HG03342 (cell line): ENCODE measurements at regions not wholly inside any gene's neighbourhood (a gene's known extent, or its start where the extent isn't known, plus 50 kb on each side); places are given as distances from the start of the nearest gene placed in this dataset.
"Not testable (repeated sequence)": the region's sequence is repeated elsewhere in the genome, so short reads cannot be mapped to it uniquely, and the experiment has no call there.

Source experiments
- ATAC-seq: cut with Tn5 transposase; IDR thresholded peaks from one replicate; pipeline ENCODE4 v1.9.1; 2021; ENCODE audit warnings: mild to moderate bottlenecking, moderate library complexity; ENCODE audit not compliant: unreplicated experiment

DNA sequence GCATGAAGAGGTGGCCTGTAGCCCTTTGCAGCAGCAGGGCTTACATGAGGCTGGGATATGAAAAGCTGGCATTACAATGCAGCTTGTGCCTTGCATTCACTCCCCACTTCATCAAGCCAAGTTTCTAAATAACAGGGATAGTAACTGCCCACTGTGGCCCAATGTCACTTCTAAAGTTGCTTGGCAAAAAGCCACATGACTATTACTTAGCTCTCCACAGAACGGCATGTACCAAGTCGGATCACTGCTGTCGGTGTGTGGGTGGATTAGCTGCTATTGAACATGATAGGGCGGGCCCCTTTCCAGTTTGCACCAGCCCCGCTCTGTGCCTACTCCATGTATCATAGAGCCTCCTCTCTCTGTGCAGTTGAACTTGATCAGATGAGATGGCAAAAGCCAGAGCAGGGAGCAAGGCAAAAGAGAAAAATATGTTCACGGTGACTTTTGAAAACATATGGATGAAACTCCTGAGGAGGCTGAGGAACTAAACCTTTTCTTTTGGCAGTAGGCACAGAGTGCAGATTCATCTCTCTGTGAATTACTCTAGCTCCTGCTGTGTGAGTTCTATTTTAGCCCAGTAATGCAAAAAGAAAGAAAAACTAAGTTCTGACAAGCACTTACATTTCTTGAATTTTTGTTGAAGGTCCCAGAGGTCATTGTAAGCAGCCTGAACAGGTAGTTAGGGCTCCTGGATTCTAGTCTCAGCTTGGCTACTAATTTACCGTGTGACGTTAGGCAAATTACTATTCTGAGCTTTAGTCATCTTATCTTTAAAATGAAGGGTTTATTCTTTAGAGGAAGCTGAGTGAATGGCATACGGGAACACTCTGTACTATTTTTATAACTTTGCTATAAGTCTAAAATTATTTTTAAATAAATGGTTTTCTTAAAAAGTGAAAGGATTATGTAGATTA lies 125.6 kb upstream of the NBPF9 start:
- ATAC-seq: not testable (repeated sequence)

DNA sequence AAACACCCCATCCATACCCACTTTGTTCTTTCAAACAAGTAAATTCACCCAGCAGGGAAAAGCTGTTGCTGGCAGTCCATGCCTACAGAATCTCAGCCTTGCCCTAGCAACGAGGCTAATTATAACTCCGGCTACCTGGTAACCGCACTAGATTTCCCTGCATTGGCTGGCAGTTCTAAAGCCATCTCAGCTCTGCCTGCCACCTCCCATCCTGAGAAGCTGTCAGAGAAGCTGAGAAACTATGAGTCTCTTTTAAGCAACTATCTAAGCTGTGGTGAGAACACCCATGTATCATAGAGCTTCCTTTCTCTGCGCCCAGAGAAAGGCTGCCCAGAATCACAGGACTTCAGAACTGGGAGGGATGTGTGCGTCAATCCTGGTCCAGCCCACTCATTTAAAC lies 126.5 kb upstream of the NBPF9 start:
- ATAC-seq: not testable (repeated sequence)

GRCh38 chr1:149234926-149235914 lies 131.9 kb upstream of the NBPF9 start:
- ATAC-seq: not testable (repeated sequence)

DNA sequence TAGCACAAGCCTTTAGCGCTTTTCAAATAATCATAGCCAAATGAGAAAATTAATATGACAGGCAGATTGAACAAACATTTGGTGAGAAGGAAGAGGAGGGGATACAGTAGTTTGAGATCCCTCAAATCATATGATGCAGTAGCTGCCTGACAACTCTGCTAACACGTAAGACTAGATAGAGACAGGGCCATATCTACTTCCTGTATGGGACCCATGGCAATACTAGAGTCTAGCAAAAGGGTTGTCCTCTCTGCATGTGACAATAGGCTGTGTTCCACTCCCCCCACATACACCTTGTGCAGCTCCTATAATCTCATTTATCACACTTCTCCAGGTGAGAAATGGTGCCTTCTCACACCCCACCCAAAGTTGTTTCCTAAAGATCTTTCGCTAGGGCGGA lies 134.2 kb upstream of the NBPF9 start:
- ATAC-seq: not testable (repeated sequence)

GRCh38 chr1:149239897-149240508 lies 136.7 kb upstream of the NBPF9 start:
- ATAC-seq: not testable (repeated sequence)

DNA sequence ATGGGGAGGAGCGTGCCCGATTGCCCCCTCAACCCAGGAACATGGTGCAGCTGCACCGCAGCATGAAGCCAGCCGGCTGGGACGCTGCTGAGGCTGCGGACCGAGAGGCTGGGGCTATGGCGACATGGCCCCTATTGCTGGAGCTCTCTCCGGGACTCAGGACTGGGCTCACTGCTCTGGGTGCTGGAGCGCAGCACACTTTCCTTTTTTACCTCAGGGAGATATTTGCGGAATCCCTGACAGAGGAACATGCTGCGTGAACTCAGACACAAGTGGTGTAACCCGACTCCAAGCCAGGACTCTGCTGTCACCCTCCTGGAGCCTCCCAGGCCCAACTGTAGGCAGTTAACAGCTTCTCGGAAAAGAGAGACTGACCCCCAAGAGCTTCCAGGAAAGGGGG lies 137.2 kb upstream of the NBPF9 start:
- ATAC-seq: not testable (repeated sequence)

- ATAC-seq: not testable (repeated sequence)
These were observed 137.9 kb upstream of the NBPF9 start for GRCh38 chr1:149241272-149241671.

DNA sequence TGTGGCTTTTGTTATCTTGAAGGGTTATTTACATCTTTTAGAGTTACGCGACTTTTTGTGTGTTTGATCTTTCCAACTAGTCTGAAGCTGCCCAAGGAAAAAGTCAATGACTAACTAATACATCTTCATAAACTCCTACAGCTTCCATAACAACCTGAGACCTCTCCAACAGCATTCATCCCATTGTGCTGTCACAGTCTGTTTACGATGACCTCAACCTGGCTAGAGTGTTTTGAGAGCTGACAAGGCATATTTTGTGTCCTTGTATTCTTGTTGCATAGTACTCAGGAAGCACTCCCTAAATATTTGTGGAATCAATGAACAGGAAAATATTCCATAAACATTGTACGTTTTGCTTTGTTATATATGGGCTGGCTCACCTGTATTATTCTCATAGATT lies 140.2 kb upstream of the NBPF9 start:
- not testable (repeated sequence) for ATAC-seq

GRCh38 chr1:149244621-149245020 lies 141.3 kb upstream of the NBPF9 start:
- ATAC-seq: not testable (repeated sequence)

DNA sequence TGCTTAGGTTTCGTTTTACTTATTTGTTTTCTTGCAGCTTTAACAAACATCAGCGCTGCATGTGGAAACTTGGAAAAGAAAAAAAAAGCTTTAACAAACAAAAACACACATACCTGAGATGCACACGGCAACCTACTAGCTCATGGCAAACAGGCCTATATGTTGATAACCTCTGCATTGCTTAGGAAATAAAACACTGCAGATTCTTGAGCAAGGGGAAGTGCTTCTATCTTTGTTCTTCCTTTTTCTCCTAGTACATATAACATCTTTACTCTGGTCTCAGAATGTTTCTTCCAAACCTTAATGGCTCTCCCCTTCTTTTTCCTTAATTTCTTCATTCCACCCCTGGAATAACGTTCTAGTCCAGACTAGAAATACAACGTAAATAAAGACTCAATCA lies 142.9 kb upstream of the NBPF9 start:
- not testable (repeated sequence) for ATAC-seq

DNA sequence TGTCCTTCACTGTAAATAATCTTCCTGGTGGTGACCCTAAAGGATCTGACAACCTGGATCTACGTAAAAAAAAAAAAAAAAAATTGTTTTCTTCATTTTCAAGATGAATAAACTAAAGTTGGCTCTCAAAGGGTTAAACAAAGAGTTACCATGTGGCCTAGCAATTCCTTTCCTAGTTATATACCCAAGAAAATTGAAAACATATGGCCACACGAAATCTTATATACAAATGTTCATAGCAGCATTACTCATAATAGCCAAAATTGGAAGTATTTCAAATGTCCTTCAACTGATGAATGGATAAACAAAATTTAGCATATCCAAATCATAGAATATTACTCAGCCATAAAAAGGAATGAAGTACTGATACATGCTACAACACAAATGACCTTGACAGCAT lies 145.3 kb upstream of the NBPF9 start:
- not testable (repeated sequence) for ATAC-seq

GRCh38 chr1:149249850-149250467 lies 146.6 kb upstream of the NBPF9 start:
- ATAC-seq: not testable (repeated sequence)

DNA sequence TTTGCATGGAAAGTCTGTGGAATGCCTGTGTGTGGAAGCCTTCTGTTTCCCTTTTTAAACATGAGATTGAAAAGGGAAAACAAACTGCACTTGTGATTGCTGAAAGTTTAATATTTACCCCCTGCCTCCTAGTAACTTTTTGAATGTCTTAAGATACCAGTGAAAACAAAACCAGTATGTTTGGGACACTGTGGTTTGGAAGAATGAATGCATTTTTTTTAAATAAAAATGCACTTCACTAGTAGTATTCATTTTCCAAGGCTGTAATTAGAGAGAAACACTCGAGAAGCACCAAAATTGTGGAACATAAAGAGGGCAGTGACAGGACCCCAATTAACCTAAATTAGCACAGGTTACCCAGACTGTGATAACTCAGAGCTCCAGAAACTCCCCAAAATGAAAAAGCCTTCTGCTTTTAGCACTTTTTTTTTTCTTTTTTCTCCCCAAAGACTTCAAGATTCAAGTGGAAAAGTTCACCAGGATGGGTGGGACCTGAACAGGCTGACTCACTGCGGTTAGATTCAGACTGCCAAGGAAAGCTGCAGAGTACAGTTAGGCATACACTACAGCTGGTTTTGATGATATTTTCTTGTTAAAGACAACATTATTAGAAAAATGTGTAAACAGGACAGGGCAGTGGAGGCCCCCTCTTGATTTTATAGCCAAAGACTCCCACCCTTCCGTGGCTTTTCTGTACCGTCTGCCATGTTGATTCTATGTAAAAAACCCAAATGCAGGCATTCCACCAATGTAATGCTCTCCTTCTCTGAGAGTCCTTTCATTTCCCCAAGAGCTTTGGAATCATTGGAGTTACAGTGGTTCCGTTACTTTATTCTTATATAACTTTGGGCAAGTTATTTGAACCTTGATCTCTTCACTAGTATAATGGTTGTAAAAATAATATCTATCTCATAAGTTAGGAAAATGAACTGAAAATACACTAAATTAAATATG lies 151.8 kb upstream of the NBPF9 start:
- ATAC-seq: not testable (repeated sequence)

DNA sequence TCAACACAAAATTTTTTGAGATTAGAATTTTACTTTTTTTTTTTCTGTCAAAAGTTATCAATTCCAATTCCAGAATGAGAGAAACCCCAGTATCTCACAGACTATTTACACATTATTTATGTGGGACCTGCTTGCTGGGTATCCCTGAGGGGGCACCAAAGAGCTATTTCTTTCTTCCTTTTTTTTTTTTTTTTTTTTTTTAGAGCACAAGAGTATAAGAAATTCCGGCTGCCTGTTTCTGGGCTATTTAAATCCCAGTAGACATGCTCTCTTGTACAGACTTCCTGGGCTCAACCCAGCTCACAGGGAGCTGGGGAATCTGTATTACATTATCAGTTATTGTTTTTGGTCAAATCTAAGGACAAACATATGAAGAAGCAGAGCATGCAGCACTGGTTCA lies 156.9 kb upstream of the NBPF9 start:
- ATAC-seq: not testable (repeated sequence)

GRCh38 chr1:149260736-149261340 lies 157.5 kb upstream of the NBPF9 start:
- not testable (repeated sequence) for ATAC-seq

DNA sequence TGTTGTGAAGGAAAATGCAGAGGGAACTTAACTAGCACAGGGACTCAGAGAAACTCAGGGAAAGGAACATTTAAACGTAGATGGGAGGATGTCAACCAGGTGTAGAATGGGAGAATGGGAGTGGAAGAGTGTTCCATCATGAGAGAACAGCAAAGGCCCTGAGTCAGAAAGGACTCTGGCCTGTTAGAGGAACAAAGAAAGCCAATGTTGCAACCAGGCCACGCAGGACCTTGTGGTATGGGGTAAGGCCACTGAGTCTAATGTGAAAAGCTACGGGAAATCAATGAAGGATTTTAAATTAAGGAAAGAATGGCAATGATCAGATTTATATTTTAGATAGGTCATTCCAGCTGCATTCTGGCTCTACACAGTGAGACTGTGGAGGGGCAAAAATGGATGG lies 163.9 kb upstream of the NBPF9 start:
- ATAC-seq: not testable (repeated sequence)

DNA sequence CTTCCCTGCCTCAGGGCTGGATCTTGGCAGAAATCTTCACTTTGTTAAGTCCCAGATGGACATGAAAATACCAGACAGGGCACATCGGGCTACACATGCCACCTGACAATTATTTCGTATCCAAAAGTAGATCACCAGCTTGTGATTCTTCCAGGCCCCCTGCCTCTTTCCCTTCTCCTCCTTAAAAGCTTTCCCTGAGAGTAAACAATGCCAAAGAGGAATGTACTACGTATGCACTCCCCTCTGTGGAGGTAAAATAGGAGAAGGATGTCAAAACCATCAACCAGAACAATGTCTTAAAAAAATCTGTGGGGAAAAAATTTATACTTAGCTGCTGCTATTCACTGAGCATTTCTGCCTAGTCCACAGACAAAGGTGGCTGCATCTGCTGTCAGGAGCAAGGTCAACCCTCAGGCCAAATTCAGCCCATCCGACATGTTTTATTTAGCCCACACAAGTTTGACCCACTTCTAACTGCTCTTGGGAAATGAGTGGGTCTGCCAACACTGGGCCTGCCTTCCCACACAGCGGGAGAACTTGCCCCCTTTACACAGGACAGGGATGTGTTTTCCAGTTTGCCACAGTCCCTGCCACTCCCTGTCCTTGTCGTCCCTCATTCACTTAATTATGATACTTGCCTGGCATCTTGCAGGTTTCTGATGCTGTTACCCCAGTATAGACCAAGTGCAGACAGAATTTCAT lies 165.8 kb upstream of the NBPF9 start:
- not testable (repeated sequence) for ATAC-seq

- ATAC-seq: not testable (repeated sequence)
These were observed 166.5 kb upstream of the NBPF9 start for GRCh38 chr1:149269833-149270232.
